CD4-positive, alpha-beta T cell treated with Interleukin-10 for 1 hour (primary cell): ENCODE measurements at regions not wholly inside any gene's neighbourhood (a gene's known extent, or its start where the extent isn't known, plus 50 kb on each side); places are given as distances from the start of the nearest gene placed in this dataset.
"Not testable (repeated sequence)": the region's sequence is repeated elsewhere in the genome, so short reads cannot be mapped to it uniquely, and the experiment has no call there.

Source experiments
- DNase-seq: peaks from one replicate; pipeline ENCODE4 v3.0.0-alpha.2; 2020

DNA sequence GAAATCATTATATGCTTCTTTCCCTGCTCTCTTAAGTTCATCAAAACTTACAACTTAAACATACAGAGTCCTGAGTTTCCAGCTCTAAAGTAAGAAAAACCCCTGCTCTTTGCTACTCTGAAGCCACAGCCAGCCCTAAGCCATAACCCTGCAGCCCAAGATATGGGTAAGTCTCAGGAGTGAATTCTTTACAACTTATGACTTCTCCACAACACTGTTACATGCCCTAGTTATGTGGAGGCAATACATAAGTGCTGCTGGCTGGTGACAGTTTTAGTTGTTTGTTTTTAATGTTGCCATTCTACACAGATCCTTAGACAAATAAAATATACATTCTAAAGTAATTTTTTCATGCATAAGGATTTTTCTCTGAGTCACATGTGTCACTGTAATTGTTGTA is 100.2 kb downstream of the FBXO8 start:
- DNase-seq: no peak

GRCh38 chr4:174181827-174182226 is 101.6 kb downstream of the FBXO8 start:
- DNase-seq: no peak

- DNase-seq: no peak
Measured at GRCh38 chr4:174177536-174177935, 105.9 kb downstream of the FBXO8 start.

DNA sequence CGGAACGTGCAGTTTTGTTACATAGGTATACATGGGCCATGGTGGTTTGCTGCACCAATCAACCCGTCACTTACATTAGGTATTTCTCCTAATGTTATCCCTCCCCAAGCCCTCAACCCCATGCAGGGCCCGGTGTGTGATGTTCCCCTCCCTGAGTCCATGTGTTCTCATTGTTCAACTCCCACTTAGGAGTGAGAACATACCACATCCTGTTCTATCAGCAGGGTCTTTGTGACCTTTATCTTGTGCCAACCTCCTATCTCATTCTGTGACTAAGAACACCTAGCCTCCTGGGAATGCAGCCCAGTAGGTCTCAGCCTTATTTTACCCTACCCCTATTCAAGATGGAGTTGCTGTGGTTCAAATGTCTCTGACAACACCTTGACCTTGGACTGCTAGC is 107.6 kb downstream of the FBXO8 start:
- not testable (repeated sequence) for DNase-seq

- no peak for DNase-seq
Measured at GRCh38 chr4:174173360-174173759, 110.1 kb downstream of the FBXO8 start.

GRCh38 chr4:174172274-174172673 is 111.2 kb downstream of the FBXO8 start:
- DNase-seq: no peak

DNA sequence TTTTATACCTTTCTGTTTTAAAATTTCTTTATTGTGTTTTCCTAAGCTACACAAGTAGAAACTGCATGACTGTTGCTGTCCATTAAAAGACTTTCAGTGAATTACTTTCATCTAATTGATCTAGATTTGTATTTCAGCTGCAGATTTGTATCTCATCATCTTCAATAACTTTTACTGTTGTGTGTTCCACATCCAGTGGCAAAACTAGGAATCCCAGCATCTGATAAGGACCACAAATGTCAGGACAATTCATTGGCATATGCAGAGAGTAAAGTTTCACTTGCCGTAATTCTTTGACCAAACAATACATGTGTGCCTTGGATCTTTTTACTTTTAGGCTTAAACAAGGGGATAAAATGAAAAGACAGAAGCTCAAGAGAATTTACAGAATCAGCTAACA is 112.6 kb downstream of the FBXO8 start:
- DNase-seq: no peak

DNA sequence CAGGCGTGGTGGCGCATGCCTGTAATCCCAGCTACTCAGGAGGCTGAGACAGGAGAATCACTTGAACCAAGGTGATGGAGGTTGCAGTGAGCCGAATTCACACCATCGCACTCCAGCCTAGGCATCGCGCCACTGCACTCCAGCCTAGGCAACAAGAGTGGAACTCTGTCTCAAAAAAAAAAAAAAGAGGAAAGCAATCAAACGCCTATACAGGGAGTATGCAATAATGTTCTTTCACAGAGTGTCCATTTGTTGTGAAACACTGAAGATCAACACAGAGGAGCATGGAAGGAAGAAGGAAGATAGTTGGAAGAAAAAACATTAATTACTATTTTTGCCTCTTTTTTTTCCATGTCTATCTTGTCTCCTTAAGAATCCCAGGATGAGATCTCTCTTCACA is 113.4 kb downstream of the FBXO8 start:
- DNase-seq: no peak

GRCh38 chr4:174157106-174157607 is 126.3 kb downstream of the FBXO8 start:
- DNase-seq: no peak

DNA sequence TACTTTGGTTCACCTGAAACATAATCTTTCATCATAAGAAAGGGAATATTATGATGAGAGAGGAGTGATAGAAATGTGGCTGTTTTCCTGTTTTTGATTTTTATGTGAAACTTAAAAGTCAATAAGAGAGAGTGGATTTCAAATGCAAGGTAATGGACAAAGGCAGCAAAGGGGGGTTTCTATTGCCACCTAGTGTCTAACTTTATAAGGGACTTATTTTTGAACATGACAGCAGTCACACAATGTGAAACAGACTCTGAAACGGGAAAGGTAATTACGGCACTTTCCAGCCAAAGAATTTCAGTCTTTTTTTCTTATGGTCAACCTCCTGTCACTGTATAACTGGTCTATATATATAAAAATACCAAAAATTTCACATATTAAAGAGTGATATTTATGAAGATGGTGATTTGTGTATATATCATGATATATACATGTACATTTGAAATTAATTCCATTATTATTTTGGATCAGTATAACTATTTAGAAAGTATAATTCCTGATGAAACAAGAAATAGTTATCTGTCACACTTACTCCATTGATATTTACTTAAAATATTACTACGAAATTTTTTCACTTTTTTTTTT is 127.1 kb downstream of the FBXO8 start:
- DNase-seq: peak; percentile 29

- DNase-seq: no peak
Measured at GRCh38 chr4:174154215-174154854, 129.1 kb downstream of the FBXO8 start.

DNA sequence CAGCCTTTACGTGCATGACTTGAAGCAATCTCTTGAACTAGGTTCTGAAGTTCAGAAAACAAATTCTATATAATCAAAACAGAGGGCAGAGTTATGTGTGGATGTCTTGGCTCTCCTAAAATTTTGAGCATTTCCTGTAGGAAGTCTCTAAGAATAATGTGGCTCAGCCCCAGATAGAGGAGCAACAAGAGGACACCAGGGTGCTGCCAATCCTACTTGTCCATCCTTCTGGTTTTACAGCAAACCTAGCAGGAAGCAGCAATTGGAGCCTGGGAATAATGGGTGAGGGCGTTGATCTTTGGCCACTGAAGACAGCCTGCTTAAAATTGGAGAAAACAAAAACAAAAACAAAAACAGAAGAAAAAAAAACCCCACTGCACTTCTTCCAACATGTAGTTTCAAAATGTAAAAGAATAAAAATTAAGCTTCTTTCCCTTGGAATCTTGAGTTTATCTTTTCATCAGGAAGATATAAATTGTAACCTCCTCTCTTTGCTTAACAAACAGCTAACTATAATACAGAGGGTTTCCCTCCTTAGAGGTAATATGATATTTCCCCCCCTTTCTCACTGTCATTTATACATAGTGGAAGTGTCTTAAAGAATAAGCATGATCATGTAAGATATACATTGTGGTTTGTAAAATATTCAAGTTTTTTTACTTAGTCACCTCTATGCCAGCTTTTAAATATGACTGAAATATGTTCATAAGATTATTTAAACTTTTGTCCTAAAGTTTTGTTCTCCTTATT is 130.6 kb downstream of the FBXO8 start:
- no peak for DNase-seq

DNA sequence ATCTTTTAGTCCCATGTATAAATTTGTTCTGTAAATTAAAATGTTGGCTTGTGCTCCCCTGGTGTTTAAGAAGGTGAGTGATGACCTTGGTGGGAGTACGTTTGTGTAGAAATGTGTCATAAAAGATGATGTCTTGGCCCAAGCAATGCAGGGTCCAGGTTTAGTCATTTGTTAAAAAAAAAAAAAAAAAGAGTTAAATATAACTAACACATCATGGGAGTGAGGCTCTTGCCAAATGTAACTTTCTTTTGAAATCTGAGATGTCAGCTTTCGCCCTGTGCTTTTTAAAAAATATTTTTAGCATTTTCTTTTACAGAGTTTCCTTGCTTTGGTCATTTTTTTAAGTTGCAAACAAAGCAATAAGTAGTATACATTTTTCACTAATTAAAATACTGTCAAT is 135.6 kb downstream of the FBXO8 start:
- no peak for DNase-seq

DNA sequence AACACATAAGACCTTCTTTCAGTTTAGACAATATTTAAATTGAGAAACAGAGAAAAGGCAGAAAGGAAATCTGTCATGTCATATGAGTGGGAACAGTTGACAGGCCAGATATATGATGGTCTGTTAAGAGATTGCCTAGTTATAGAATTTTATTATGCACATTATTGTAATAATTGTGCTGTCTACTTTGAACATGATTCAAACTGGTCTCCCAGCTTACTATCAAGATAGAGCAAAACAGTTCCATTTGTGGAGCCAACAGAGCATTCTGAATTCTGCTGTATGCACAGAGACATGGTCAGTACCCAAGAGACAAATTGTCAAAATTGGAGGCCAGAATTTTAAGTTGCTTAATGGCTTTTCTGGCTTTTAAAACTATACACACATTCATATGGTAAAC is 139.4 kb downstream of the FBXO8 start:
- no peak for DNase-seq

- no peak for DNase-seq
Measured at GRCh38 chr4:174141876-174142275, 141.6 kb downstream of the FBXO8 start.

DNA sequence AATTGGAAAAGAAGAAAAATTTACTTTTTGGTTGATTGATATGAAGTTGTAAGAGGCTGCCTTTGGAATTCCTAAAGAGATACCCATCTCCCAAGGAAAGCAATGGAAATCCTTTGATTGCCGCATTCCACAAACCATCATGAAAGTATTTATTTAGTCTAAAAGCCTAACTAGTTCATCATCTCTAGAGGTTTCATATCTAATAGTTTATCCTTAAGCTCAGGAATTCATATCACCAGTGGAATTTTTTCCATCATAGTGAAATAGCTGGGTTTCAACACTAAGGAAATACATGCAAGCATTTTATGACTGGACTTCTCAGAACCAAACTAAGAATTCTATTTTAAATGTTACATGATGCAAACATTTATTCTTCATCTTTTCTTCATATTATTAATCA is 144.9 kb downstream of the FBXO8 start:
- DNase-seq: no peak

DNA sequence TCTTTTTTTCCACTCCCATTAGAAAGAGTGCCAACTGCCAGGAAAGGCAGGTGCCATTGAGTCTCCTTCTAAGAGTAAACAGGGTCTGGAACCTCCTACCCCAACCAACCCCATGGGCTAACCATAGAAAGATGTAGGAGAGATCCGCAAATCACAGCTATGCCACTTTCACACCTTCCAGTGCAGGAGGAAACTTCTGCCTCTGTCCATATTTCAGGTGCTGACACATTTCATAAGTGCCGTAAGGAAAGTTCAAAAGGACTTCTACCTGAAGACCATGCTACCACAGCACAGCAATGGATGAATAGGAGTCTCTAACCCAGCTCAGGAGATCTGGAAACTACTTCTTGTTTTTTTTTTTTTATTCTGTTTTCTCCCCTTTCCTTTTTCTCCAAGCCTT is 145.8 kb downstream of the FBXO8 start:
- no peak for DNase-seq

DNA sequence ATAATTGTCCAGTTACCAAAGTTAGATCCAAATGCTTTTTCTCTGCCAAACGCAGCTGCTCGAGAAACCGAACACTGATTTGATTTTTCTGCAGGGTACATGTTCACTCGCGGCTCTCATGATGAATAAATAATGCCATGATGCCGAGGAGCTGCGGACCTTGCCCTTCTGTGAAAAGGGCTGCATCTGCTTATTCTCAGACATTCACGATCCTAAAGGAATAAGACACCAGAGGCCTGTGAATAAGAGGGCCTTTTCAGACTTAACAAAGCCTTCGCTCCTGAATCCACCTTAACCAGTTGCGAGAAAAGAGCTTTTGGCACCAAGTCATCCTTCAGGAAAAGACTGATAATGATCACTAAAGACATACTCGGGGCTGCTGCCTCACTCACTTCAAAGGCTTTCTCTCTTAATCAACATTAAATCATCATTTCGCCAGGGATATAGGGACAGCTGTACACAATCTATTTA is 147.5 kb downstream of the FBXO8 start:
- DNase-seq: no peak

GRCh38 chr4:174135530-174135929 is 147.9 kb downstream of the FBXO8 start:
- no peak for DNase-seq

DNA sequence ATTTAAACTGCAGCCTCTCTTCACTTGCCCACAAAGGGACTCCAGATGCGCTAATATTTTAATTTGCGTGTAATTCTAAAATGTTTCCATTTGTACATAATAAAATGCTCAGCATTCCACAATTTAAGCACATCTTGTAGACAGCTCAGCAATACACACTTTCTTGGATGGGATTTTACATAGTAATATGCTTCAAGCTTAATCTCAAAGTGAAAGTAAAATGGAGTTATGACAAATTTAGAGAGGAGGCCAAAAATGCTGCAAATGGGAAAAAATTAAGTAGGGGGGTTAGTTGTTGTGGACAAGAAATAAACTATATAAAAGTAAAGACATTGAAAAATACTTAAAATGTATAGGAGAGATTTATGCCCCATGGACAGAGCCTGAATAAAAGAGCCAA is 149.1 kb downstream of the FBXO8 start:
- DNase-seq: no peak

- no peak for DNase-seq
Measured at GRCh38 chr4:174133551-174133950, 149.9 kb downstream of the FBXO8 start.

DNA sequence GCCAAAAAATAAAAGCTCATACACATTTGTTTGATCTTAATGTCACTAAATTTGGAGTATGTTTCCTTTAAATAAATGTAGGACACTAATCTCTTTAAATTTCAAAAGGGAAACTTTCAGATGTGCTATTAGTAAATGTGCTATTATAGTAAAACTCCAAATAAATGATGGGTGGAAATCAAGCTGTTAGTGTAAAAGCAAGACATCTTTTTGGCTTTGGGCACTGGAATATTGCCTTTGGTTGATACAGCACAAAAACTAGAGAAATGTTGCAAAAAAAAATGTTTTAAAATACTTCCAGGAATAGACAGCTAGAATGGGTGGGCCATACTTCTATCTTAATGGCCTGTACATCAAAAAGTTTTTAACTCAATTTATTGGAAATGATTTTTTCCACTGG is 151.6 kb downstream of the FBXO8 start:
- no peak for DNase-seq

DNA sequence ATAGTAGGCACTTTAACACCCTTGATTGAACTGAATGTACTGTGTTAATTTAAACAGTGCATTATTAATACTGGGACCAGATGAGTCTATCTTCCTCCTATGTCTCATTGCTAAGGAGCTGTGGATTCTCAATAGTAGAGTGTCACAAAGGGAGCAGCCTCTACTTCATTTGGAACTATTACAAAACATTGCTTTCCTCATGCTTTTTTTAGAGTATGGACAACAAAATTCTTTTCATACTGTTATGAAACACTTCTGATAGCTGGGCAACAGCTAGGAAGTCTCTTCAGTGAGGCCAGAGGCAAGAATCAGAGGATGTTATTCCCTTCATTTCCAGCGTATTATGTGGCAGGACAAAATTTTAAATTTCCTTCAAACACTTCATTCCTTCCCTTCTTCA is 160.8 kb downstream of the FBXO8 start:
- no peak for DNase-seq
